RWPE2 (cell line): ENCODE measurements at regions not wholly inside any gene's neighbourhood (a gene's known extent, or its start where the extent isn't known, plus 50 kb on each side); places are given as distances from the start of the nearest gene placed in this dataset.

Experiments used
- ATAC-seq: fragments of 200-7000 bp; cut with Tn5 transposase; 3 replicates; pipeline ENCODE4 v1.9.1; 2021; ENCODE audit warnings: low read depth
- DNase-seq: peaks from one replicate; pipeline ENCODE4 v3.0.0-alpha.2; 2020; ENCODE audit warnings: low spot score
- H3K27ac ChIP-seq: fragments of 450-650 bp; 2 replicates; pipeline ENCODE4 v1.5.1; 2017; ENCODE audit warnings: mild to moderate bottlenecking; ENCODE audit not compliant: poor library complexity, severe bottlenecking
- H3K27me3 ChIP-seq: fragments of 250-450 bp; sonication (Bioruptor Pico); 2 replicates; pipeline ENCODE4 v1.5.1; 2021; ENCODE audit warnings: mild to moderate bottlenecking, moderate library complexity; ENCODE audit not compliant: insufficient read depth, poor library complexity, severe bottlenecking
- H3K36me3 ChIP-seq: fragments of 250-450 bp; sonication (Bioruptor Pico); 2 replicates; pipeline ENCODE4 v1.5.1; 2020; ENCODE audit warnings: low read depth, mild to moderate bottlenecking, moderate library complexity
- H3K4me1 ChIP-seq: fragments of 250-450 bp; sonication (Bioruptor Pico); 2 replicates; pipeline ENCODE4 v1.5.1; 2021; ENCODE audit warnings: mild to moderate bottlenecking, moderate library complexity; ENCODE audit not compliant: insufficient read depth, poor library complexity, severe bottlenecking
- H3K4me3 ChIP-seq: fragments of 250-450 bp; sonication (Bioruptor Pico); 2 replicates; pipeline ENCODE4 v1.5.1; 2021; ENCODE audit warnings: mild to moderate bottlenecking, moderate library complexity; ENCODE audit not compliant: severe bottlenecking
- H3K9me3 ChIP-seq: fragments of 250-450 bp; sonication (Bioruptor Pico); 2 replicates; pipeline ENCODE4 v1.5.1; 2021; ENCODE audit warnings: mild to moderate bottlenecking, moderate library complexity; ENCODE audit not compliant: severe bottlenecking
- CTCF ChIP-seq: fragments of 450-650 bp; IDR thresholded peaks from one replicate; pipeline ENCODE4 v1.5.1; 2017; ENCODE audit warnings: mild to moderate bottlenecking, moderate library complexity; ENCODE audit not compliant: poor library complexity, severe bottlenecking

GRCh38 chr3:178291574-178292370, 244.5 kb upstream of the KCNMB2 start:
- TF ChIP-seq CTCF = no peak
- DNase-seq (no peak), ATAC-seq (no peak)
- Histone ChIP-seq H3K27ac (no peak overlapping the region), H3K4me1 (no peaks in the 10 kb centered on the region), H3K9me3 (no peaks in the 10 kb centered on the region), H3K4me3 (no peak overlapping the region), H3K36me3 (no peaks in the 10 kb centered on the region), H3K27me3 (no peaks in the 10 kb centered on the region)

- no peak overlapping the region for H3K27ac ChIP-seq
- H3K36me3 ChIP-seq = no peaks in the 10 kb centered on the region
- no peak for DNase-seq
- no peaks in the 10 kb centered on the region for H3K27me3 ChIP-seq
- no peak for ATAC-seq
- no peaks in the 10 kb centered on the region for H3K9me3 ChIP-seq
- no peak for TF ChIP-seq CTCF
- H3K4me3 ChIP-seq = no peak overlapping the region
- no peaks in the 10 kb centered on the region for H3K4me1 ChIP-seq
Measured at GRCh38 chr3:178295292-178295912, 240.8 kb upstream of the KCNMB2 start.

GRCh38 chr3:178297199-178297598, 239.0 kb upstream of the KCNMB2 start:
- Histone ChIP-seq H3K36me3 (no peaks in the 10 kb centered on the region), H3K4me3 (no peak overlapping the region), H3K27ac (no peak overlapping the region), H3K27me3 (no peaks in the 10 kb centered on the region), H3K9me3 (no peaks in the 10 kb centered on the region), H3K4me1 (no peaks in the 10 kb centered on the region)
- no peak for DNase-seq
- ATAC-seq = no peak
- no peak for TF ChIP-seq CTCF

GRCh38 chr3:178297740-178298139, 238.5 kb upstream of the KCNMB2 start:
- no peak for TF ChIP-seq CTCF

More at GRCh38 chr3:178297740-178298139, 238.5 kb upstream of the KCNMB2 start:
- Histone ChIP-seq H3K4me3 (no peak overlapping the region), H3K27me3 (no peaks in the 10 kb centered on the region), H3K27ac (no peak overlapping the region), H3K36me3 (no peaks in the 10 kb centered on the region), H3K4me1 (no peaks in the 10 kb centered on the region), H3K9me3 (no peaks in the 10 kb centered on the region)
- DNase-seq (no peak), ATAC-seq (no peak)
